Spinal cord (tissue), 9 donors: ENCODE measurements at regions not wholly inside any gene's neighbourhood (a gene's known extent, or its start where the extent isn't known, plus 50 kb on each side); places are given as distances from the start of the nearest gene placed in this dataset.

Source experiments
- DNase-seq, 6 donors: peaks; one replicate each; pipeline versions ENCODE4 v3.0.0 to v3.0.0-alpha.2; 2013 to 2015; ENCODE audit warnings: low spot score in 6 of 6, low read depth in 4 of 6
- H3K27ac ChIP-seq: one replicate; pipeline ENCODE4 v1.5.1; 2013; ENCODE audit warnings: low read depth, low read length, control low read depth
- H3K27me3 ChIP-seq: one replicate; pipeline ENCODE4 v1.6.1; 2013; ENCODE audit warnings: low read length; ENCODE audit not compliant: control insufficient read depth, insufficient read depth
- H3K36me3 ChIP-seq: one replicate; pipeline ENCODE4 v1.6.1; 2013; ENCODE audit warnings: low read length; ENCODE audit not compliant: control insufficient read depth, insufficient read depth
- H3K4me1 ChIP-seq: one replicate; pipeline ENCODE4 v1.6.1; 2013; ENCODE audit warnings: low read length; ENCODE audit not compliant: control insufficient read depth, insufficient read depth
- H3K4me3 ChIP-seq: one replicate; pipeline ENCODE4 v1.5.1; 2013; ENCODE audit warnings: low read depth, low read length, control low read depth
- H3K9me3 ChIP-seq: one replicate; pipeline ENCODE4 v1.6.1; 2013; ENCODE audit warnings: low read length; ENCODE audit not compliant: control insufficient read depth, insufficient read depth
- WGBS: methylation state at CpG from one replicate; pipeline ENCODE4 v1.1.5; 2013; ENCODE audit warnings: missing lambda C conversion rate; ENCODE audit not compliant: insufficient coverage; 5-methylcytosine and 5-hydroxymethylcytosine counted together
- donor health status: healthy.

DNA sequence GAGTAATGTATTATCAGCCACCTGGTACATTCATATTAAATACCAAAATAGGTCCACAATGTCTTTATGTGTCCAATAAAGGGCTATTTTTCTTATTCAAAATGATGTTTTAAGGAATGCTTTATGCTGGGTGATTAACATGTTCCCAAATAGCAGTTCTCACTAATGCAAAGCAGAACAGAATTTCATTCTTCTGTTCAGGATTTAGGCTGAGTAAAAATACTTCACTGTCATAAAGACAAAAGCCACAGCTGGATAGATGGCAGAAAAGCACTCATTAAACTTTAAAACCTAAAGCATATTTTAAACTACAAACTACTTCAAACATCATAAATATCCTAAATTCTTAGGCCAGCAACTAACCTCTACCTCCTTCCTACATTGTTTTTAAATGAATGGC is 244.0 kb downstream of the TMA16 start:
- H3K4me3 ChIP-seq = no peak overlapping the region
- no peaks in the 10 kb centered on the region for H3K4me1 ChIP-seq
- no peaks in the 10 kb centered on the region for H3K9me3 ChIP-seq
- H3K27me3 ChIP-seq = no peaks in the 10 kb centered on the region
- no peak overlapping the region for H3K27ac ChIP-seq
- H3K36me3 ChIP-seq = no peaks in the 10 kb centered on the region
- DNase-seq = no peak

DNA sequence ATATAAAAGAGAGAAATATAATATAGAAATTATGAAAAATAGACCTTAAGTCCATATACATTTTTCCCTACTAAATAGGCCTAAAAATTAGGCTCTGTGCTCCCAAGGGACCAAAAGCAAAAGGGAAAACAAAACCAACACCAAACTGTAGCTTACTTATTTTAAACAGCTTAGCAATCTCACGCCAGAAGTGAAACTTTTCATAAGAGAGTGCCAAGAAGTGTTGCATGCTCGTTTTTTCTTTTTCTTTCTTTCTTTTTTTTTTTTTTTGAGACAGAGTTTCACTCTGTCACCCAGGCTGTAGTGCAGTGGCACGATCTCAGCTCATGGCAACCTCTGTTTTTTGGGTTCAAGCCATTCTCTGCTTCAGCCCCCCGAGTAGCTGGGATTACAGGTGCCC is 250.4 kb downstream of the TMA16 start:
- no peak for DNase-seq
- Histone ChIP-seq H3K4me3 (no peak overlapping the region), H3K36me3 (no peaks in the 10 kb centered on the region), H3K4me1 (no peaks in the 10 kb centered on the region), H3K27ac (no peak overlapping the region), H3K27me3 (no peaks in the 10 kb centered on the region), H3K9me3 (peaks cover 2% of the 10 kb centered on the region)
- 80% methylated on average over 1 of the region's 4 CpGs for WGBS

DNA sequence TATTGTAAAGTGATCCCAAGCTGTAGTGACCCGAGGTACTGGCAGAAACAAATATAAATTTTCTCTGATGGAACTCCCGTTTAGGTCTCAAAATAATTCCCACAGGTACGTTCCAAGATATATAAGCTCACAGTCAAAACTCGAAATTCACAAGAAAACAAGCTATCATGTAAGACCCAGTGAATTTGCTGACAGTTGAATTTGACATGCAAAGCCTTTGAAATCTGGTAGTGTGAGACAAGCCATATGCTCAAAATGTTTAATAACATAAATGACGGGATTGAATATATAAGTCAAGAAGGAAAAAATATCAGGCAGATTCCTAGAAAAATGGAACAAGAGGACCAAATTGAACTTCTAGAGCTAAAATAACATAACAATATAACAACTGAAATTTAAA is 252.8 kb downstream of the TMA16 start:
- 83% methylated on average over 1 of the region's 5 CpGs for WGBS
- DNase-seq = peak in 1 of 6 donors; percentile 59

DNA sequence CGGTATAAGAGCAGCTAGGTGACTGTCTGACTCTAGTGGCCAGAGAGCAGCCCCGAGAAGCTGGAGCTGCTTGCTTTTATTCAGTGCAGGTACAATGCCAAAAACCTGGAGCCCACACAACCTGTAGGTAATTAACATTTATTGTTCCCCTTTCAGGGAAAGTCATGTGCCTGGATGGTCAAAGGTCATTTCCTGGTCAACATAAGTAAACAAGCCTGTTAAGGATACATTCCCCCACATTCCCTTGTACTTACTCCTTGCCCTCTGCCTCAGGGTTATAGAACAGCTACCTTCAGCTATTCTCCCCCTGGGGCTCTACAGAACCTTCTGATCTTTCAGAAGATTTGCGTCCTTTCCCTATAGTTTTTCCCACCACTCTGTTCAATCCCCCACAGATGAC is 253.4 kb downstream of the TMA16 start:
- H3K27me3 ChIP-seq = no peaks in the 10 kb centered on the region
- H3K4me1 ChIP-seq = no peaks in the 10 kb centered on the region
- no peaks in the 10 kb centered on the region for H3K36me3 ChIP-seq
- no peak for DNase-seq
- no peak overlapping the region for H3K4me3 ChIP-seq
- no peak overlapping the region for H3K27ac ChIP-seq
- H3K9me3 ChIP-seq = peaks cover 2% of the 10 kb centered on the region
- 100% methylated on average over 1 of the region's 3 CpGs for WGBS

More for the DNA sequence above, 252.8 kb downstream of the TMA16 start:
- H3K36me3 ChIP-seq = no peaks in the 10 kb centered on the region
- H3K4me3 ChIP-seq = no peak overlapping the region
- no peaks in the 10 kb centered on the region for H3K27me3 ChIP-seq
- no peak overlapping the region for H3K27ac ChIP-seq
- H3K9me3 ChIP-seq = peaks cover 2% of the 10 kb centered on the region
- H3K4me1 ChIP-seq = no peaks in the 10 kb centered on the region

DNA sequence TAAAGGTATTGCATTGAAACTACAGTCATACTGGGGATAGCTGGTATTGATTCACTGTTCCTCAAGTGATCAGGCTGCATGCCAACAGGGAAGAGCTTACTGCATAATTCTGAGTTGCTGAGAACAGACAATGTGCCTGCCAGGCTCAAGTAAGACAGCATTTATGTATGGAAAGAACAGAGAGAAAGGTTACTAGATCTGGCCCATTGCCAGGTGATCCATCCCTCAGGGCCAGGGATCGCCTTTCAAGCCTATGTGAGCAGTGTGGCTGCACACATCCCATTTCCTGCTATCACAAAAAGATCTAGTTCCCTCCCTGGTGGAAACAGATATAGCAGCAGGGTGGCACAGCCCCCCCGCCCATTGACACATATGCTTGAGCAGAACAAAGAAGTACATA is 254.0 kb downstream of the TMA16 start:
- peak in 2 of 6 donors; percentile 43 to 45 for DNase-seq
- 60% methylated on average over 1 of the region's 2 CpGs for WGBS
- Histone ChIP-seq H3K36me3 (no peaks in the 10 kb centered on the region), H3K4me1 (no peaks in the 10 kb centered on the region), H3K4me3 (no peak overlapping the region), H3K27ac (no peak overlapping the region), H3K9me3 (peaks cover 2% of the 10 kb centered on the region), H3K27me3 (no peaks in the 10 kb centered on the region)

DNA sequence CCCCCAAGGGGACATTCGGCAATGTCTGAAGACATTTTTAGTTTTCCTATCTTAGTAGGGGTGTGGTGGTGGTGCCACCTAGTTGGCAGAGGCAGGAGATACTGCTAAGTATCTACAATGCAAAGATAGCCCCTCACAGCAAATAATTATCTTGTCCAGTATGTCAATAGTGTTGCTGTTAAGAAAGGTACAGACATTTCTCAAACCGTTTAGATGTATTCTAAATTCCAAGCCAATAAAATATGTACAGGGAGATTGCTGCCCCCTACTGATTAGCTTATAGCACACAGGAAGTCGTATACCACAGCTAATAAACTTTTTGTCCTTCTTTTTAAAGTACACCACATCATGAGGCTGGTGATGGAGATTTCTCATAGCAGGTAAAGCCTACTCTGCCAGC is 260.5 kb downstream of the TMA16 start:
- no peaks in the 10 kb centered on the region for H3K9me3 ChIP-seq
- H3K4me1 ChIP-seq = no peaks in the 10 kb centered on the region
- no peaks in the 10 kb centered on the region for H3K27me3 ChIP-seq
- H3K27ac ChIP-seq = no peak overlapping the region
- no peak overlapping the region for H3K4me3 ChIP-seq
- DNase-seq = no peak
- WGBS = no CpG with 5 or more reads among the region's 3 CpGs
- H3K36me3 ChIP-seq = no peaks in the 10 kb centered on the region

DNA sequence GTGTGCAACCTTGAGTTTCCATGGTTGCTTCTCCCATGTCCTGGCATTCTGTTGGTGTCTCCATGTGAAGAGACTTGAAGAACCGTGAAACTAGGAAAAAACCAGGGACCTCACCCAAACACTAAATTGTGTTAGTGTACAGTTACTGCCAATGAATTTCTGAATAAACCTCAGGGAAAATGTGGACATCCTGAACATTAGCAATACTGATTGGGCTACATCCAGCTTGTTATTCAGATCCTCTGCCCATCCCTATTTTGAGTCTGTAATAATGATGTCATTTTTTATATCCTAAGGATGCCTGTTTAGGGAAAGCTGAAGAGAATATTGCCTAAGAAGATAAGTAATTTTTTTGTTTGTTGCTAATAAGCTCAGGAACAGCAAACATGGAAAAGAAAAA is 262.7 kb downstream of the TMA16 start:
- no peak for DNase-seq
- Histone ChIP-seq H3K27me3 (no peaks in the 10 kb centered on the region), H3K27ac (no peak overlapping the region), H3K9me3 (no peaks in the 10 kb centered on the region), H3K4me3 (no peak overlapping the region), H3K36me3 (no peaks in the 10 kb centered on the region), H3K4me1 (no peaks in the 10 kb centered on the region)
- WGBS = no CpG with 5 or more reads among the region's 1 CpG

DNA sequence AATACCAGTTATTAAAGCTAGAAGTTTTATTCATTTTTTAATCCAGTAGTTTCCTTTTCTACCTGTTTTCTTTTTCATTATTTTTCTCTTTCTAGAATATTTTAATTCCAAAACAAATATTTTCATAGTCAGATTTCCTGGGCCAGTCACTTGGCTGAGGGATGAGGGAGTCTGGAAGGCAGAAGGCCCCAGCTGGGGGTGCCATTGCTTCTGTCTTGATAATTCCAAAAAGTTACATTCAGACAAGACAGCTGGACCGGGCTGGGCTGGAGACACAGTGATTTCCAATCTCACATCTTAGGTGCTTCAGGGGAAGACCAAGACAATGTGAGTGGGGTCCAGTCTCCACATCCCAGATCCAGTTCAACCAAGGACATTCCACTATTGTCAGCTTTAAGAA is 263.5 kb downstream of the TMA16 start:
- H3K4me3 ChIP-seq = no peak overlapping the region
- no peak overlapping the region for H3K27ac ChIP-seq
- no peak for DNase-seq
- no peaks in the 10 kb centered on the region for H3K9me3 ChIP-seq
- no CpG with 5 or more reads among the region's 1 CpG for WGBS
- H3K4me1 ChIP-seq = no peaks in the 10 kb centered on the region
- no peaks in the 10 kb centered on the region for H3K36me3 ChIP-seq
- no peaks in the 10 kb centered on the region for H3K27me3 ChIP-seq

DNA sequence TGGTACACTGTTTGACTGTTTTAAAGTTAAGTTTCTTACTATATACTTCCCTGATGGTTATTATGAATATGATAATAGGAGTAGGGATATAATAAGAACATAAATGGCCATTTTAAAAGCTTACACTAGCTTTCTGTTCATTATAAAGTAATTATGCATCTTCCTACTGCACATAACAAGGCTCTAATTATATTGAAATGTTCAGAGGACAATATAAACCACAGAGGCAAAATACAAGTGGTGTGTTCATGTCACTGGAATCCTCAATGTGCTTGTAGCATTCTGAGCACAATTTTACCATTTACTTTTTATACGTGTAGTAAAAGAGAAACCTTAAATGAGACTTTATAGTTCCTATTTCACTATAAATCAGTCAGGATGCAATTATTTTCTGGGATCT is 268.3 kb downstream of the TMA16 start:
- no peak overlapping the region for H3K4me3 ChIP-seq
- no peaks in the 10 kb centered on the region for H3K9me3 ChIP-seq
- no peak overlapping the region for H3K27ac ChIP-seq
- no peaks in the 10 kb centered on the region for H3K4me1 ChIP-seq
- DNase-seq = peak in 3 of 6 donors; percentile 11 to 81 (median 23)
- H3K27me3 ChIP-seq = no peaks in the 10 kb centered on the region
- WGBS = no CpG with 5 or more reads among the region's 1 CpG
- no peaks in the 10 kb centered on the region for H3K36me3 ChIP-seq

DNA sequence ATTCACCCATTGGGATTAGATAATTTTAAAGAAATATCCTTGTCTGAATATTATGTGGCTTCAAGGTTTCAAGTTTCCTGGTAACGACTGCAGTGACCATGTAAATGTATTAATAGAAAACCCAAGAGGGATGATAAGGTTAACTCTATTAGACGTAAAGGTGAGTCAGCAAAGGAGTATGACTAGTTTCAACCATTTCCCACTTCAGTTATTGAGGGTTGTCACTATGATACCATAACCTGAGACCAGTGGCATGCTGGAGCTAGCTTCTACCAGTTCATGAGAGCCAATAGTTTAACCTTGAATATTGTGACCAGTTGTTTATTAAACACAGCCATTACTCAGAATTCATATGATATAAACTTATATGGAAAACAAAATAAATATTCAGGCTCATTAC is 270.1 kb downstream of the TMA16 start:
- H3K27ac ChIP-seq = no peak overlapping the region
- no peaks in the 10 kb centered on the region for H3K9me3 ChIP-seq
- DNase-seq = no peak
- no peaks in the 10 kb centered on the region for H3K36me3 ChIP-seq
- H3K4me3 ChIP-seq = no peak overlapping the region
- no peaks in the 10 kb centered on the region for H3K4me1 ChIP-seq
- H3K27me3 ChIP-seq = no peaks in the 10 kb centered on the region
- no CpG with 5 or more reads among the region's 2 CpGs for WGBS
